HG02884 (cell line): ENCODE measurements at regions not wholly inside any gene's neighbourhood (a gene's known extent, or its start where the extent isn't known, plus 50 kb on each side); places are given as distances from the start of the nearest gene placed in this dataset.
A peak's percentile ranks its signal among the peaks of the same experiment; 100 is the strongest.

ENCODE experiments used
- ATAC-seq: cut with Tn5 transposase; IDR thresholded peaks from one replicate; pipeline ENCODE4 v1.9.1; 2021; ENCODE audit warnings: mild to moderate bottlenecking, moderate library complexity; ENCODE audit not compliant: unreplicated experiment

DNA sequence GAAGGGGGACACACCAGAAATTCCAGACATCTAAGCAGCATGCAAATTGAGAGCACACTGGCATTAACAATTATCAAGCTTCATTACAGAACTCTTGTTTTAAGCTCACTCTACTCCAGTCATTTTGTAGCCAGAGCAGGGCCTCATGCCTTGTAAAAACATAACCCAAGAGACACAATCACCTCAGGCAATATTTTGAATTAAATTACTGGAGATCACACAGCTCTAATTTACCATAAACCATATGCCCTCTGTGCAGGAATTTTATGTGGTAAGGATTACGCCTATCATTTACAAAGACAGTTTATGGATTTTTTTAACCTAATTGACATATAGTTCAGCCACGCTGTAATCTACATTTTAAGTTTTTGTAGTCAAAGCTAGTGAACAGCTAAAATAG lies 414.1 kb upstream of the DDI1 start:
- no peak for ATAC-seq

DNA sequence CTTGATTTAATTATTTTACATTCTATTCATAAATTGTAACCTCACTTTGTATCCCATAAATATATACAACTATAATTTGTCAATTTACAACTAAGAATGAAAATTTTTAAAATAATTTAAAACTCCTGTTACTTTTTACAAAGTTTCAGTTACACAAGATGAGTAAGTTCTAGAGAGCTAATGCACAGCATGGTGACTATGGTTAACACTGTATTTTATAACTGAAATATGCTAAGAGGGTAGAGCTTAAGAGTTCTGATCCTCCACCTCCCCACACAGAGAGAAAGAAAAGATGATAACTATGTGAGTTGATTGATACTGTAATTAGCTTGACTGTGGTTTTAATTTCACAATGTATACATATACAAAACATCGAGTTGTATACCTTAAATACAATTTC lies 412.5 kb upstream of the DDI1 start:
- peak; percentile 39 for ATAC-seq

DNA sequence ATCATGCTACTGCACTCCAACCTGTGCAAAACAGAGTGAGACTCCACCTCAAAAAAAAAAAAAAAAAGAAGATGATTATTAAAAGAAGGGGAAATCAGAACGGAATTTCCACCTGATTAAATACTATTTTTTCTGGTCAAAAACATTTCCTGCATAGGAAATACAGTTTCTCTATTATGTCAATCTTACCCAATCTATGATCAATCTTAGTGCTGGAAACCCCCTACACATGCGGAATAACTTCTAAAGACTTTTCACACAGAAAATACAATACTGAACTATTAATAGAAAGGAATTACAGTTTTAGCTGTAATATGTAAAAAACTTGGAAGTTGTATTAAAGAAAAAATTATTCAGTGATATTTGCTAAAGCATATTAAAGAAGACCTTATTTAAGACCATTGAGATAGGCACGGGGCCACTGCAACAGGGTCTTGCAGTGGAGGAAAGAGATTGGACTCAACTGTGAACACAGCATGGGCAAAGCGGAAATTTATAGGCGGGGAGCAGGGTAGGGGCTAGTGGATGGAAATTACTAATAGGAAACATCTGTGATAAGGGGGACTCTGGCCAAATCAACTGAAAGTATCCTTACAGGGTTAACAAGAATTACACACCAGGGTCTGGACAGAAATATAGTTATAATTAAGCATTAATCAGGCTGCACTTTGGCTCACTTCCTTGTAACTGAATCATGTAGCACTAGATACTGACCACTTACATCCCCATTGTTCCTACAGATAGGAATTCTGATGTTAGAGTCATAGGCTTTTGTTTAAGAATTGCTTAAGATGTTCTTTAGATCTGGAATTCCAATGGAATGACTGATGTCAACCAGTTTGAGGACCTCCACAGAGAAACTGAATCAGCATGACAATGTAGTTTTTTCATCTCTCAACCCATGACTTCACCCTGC lies 411.5 kb upstream of the DDI1 start:
- no peak for ATAC-seq

- ATAC-seq, result no peak
Observed at GRCh38 chr11:103625624-103625965, 410.8 kb upstream of the DDI1 start.

- ATAC-seq, result no peak
Observed at GRCh38 chr11:103628121-103628520, 408.3 kb upstream of the DDI1 start.

GRCh38 chr11:103631841-103632240 lies 404.6 kb upstream of the DDI1 start:
- ATAC-seq, result no peak

DNA sequence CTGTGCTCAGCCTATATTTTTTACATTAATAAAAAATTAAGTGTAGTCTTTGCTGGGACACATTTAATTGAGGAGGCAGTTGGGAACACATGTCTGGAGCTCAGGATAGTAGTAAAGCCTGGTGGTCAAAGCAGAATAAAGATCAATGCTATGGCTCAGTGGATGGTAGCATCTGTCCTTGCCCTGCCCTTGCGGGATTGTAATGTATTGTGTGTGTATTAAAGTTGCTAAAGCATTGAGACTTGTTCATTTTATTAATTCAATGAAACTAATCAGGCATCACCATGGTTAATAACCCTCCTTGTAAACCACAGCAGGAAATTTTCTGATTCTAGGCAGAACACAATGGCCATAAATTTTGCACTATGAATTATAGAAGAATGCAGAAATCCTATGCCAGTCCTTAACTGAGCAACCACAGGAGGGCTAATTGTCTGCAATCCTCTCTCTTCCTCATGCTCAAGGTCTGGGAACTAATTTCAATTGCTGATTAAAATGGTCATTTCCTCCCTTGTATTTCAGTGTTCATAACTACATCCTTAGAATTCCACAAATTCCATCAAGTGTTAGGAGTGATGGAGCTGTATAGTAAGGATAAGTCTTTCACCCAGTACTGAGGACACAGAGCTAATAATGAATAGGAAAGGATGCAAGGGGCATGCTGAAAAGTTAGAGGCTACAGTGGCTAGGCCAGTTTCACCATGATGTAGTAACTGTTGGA lies 403.2 kb upstream of the DDI1 start:
- no peak for ATAC-seq

DNA sequence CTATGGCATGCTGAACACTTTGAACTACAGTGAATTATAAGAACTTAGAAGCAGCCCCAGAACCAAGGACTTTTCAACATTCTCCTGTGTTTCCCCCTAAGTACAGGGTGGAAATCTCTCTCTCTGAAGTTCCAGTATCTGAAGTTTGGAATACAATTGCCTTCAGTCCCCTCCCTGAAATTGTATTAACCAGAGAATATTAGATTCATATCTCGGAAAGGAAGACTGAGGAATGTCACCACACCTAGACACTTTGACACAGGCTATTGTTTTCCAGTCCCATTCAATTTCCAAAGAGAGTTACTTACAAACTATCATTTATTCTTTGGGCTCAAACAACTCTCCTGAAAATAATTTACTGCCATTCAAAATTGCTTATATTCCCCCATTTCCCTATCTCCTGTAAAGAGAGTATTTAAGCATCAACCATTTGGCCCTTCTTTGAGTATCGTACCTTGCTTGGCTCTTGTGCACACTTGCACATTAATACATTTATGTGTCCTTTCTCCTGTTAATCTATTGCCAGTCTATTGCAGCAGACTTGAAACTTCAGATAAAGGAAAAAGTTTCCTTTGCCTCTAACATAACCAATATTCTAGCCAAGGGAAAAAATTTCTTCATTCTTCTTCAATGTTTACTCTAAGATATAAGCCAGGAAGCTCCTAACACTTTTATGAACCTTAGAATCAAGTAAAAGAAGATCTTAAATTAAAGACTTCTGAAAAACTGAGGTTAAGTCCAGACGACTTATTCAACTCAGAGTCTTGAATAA lies 402.4 kb upstream of the DDI1 start:
- ATAC-seq, result no peak

- peak; percentile 46 for ATAC-seq
Observed at GRCh38 chr11:103636232-103636631, 400.2 kb upstream of the DDI1 start.

GRCh38 chr11:103637295-103637694 lies 399.1 kb upstream of the DDI1 start:
- no peak for ATAC-seq

GRCh38 chr11:103637831-103638230 lies 398.6 kb upstream of the DDI1 start:
- no peak for ATAC-seq

- ATAC-seq, result no peak
Observed at GRCh38 chr11:103644676-103645075, 391.8 kb upstream of the DDI1 start.

DNA sequence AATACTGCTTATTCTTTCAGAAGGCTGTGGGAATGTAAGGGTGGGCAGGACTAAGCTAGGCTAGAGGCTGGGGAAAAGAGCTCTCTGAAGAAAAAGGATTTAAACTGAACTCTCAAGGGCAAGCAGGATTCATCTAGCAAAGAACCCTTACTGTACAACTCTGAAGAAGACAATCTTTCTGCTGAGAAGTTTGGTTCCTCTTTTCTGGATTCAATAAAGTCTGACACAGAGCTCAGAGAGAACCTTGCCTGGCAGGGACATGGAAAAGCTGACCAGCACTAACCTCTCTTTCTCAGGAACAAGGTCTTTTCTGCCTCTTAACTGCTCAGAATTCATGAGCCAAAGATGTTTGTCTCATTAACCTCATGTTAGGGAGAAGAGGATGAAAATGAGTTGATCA lies 388.4 kb upstream of the DDI1 start:
- no peak for ATAC-seq

DNA sequence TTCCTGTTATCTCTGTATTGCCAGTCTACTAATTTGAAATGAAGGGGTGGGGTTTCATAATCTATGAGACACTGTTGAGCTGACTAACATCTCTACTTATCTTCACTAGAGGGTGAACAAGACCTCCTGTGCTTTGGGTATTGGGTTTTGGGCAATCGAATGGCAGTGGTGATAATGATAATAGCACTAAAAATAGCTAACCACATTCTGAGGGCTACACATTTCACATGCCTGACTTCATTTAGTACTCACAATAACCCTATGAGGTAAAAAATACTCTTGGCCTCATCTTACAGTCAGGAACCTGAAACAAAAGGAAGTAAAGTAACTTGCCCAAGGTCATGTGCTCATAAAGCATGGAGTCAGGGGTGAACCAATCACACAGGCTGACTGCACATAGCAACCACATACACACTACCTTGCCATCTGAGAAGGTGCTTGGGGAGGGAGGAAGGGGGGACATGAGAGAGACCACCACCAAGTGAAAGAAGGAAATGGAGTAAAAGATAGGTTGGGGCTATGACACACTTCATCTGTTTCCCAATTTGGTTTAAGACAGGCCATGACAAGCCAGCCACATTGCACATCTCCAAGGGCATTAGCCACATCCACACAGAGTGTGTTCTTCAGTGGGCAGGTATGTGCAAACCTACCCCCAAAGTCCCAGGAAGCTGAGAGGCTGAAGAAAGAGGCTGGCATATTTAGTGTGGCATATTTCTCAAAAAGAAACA lies 387.6 kb upstream of the DDI1 start:
- peak; percentile 55 for ATAC-seq

DNA sequence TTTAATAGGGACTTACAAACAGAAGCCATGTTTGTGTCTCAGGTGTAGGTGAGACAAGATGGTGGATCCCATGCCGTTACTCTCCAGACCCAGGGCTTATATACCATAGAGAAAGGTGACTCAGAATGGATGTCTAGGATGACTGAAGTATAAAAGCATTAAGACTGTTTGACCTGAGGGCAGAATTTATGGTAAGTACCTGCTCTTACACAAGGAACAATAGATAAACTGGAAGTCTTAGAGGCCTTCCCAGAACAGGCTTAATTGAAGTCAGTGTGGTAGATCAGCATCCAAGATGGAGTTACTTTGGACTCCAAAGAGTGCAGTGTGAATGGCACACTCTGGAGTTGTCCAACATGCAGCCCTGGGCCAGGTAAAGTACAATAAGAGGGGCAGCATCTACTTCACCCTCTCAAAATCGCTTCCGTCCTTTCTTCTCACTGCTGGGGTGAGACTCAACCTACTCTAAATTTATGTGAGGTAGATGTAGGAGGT lies 387.0 kb upstream of the DDI1 start:
- ATAC-seq, result no peak

- ATAC-seq, result no peak
Observed at GRCh38 chr11:103650330-103650729, 386.1 kb upstream of the DDI1 start.

- no peak for ATAC-seq
Observed at GRCh38 chr11:103651341-103651998, 385.0 kb upstream of the DDI1 start.

GRCh38 chr11:103652013-103652412 lies 384.4 kb upstream of the DDI1 start:
- ATAC-seq, result no peak

GRCh38 chr11:103656382-103656781 lies 380.1 kb upstream of the DDI1 start:
- ATAC-seq, result no peak

GRCh38 chr11:103659206-103659618 lies 377.2 kb upstream of the DDI1 start:
- ATAC-seq, result no peak
